H9 (cell line): ENCODE measurements at regions not wholly inside any gene's neighbourhood (a gene's known extent, or its start where the extent isn't known, plus 50 kb on each side); places are given as distances from the start of the nearest gene placed in this dataset.

ENCODE experiments used
- DNase-seq: peaks from one replicate; pipeline ENCODE4 v3.0.0-alpha.2; 2017
- H2AFZ ChIP-seq: one replicate; pipeline ENCODE4 v1.6.1; 2013; ENCODE audit warnings: mild to moderate bottlenecking, low read length, control low read depth, moderate library complexity
- H2AK5ac ChIP-seq: 2 replicates; pipeline ENCODE4 v1.6.1; 2013; ENCODE audit warnings: low read length, control low read depth, mixed read lengths; ENCODE audit not compliant: insufficient read length
- H2BK120ac ChIP-seq: one replicate; pipeline ENCODE4 v1.6.1; 2013; ENCODE audit warnings: low read depth, mild to moderate bottlenecking, low read length, control low read depth, inconsistent platforms; ENCODE audit not compliant: poor library complexity, severe bottlenecking
- H2BK12ac ChIP-seq: 2 replicates; pipeline ENCODE4 v1.6.1; 2013; ENCODE audit warnings: low read length, control low read depth, mixed read lengths, low read depth; ENCODE audit not compliant: insufficient read length
- H2BK15ac ChIP-seq: 2 replicates; pipeline ENCODE4 v1.6.1; 2013; ENCODE audit warnings: low read depth, low read length, control low read depth
- H2BK20ac ChIP-seq: one replicate; pipeline ENCODE4 v1.6.1; 2013; ENCODE audit warnings: low read depth, mild to moderate bottlenecking, low read length, control low read depth, inconsistent platforms; ENCODE audit not compliant: poor library complexity, severe bottlenecking
- H2BK5ac ChIP-seq: 2 replicates; pipeline ENCODE4 v1.6.1; 2013; ENCODE audit warnings: low read length, control low read depth, mixed read lengths; ENCODE audit not compliant: insufficient read length
- H3K14ac ChIP-seq: 2 replicates; pipeline ENCODE4 v1.6.1; 2013; ENCODE audit warnings: low read length, control low read depth; ENCODE audit not compliant: insufficient read depth
- H3K18ac ChIP-seq: 2 replicates; pipeline ENCODE4 v1.6.1; 2013; ENCODE audit warnings: low read depth, mild to moderate bottlenecking, mixed read lengths, low read length, control low read depth; ENCODE audit not compliant: insufficient read length
- H3K23ac ChIP-seq: 2 replicates; pipeline ENCODE4 v1.6.1; 2013; ENCODE audit warnings: low read length, control low read depth, mixed read lengths, low read depth; ENCODE audit not compliant: insufficient read length
- H3K23me2 ChIP-seq: 2 replicates; pipeline ENCODE4 v1.6.1; 2013; ENCODE audit warnings: low read depth, mild to moderate bottlenecking, mixed read lengths, low read length, control low read depth; ENCODE audit not compliant: insufficient read length, poor library complexity, severe bottlenecking
- H3K27ac ChIP-seq: 2 replicates; pipeline ENCODE4 v1.5.1; 2013; ENCODE audit warnings: low read length, control low read depth, mixed read lengths, low read depth; ENCODE audit not compliant: insufficient read length
- H3K27me3 ChIP-seq: 2 replicates; pipeline ENCODE4 v1.6.1; 2013; ENCODE audit warnings: low read length, control low read depth, inconsistent platforms; ENCODE audit not compliant: insufficient read depth
- H3K4ac ChIP-seq: 2 replicates; pipeline ENCODE4 v1.6.1; 2013; ENCODE audit warnings: low read depth, mild to moderate bottlenecking, control low read depth, inconsistent platforms, low read length, moderate library complexity
- H3K4me1 ChIP-seq: 2 replicates; pipeline ENCODE4 v1.6.1; 2013; ENCODE audit warnings: low read length, control low read depth, inconsistent platforms; ENCODE audit not compliant: insufficient read depth
- H3K4me2 ChIP-seq: 2 replicates; pipeline ENCODE4 v1.6.1; 2013; ENCODE audit warnings: low read length, control low read depth, mixed read lengths; ENCODE audit not compliant: insufficient read length, insufficient read depth
- H3K56ac ChIP-seq: 2 replicates; pipeline ENCODE4 v1.6.1; 2013; ENCODE audit warnings: low read depth, mild to moderate bottlenecking, mixed read lengths, low read length, control low read depth; ENCODE audit not compliant: insufficient read length
- H3K79me1 ChIP-seq: 2 replicates; pipeline ENCODE4 v1.6.1; 2013; ENCODE audit warnings: low read depth, mild to moderate bottlenecking, moderate library complexity, low read length, control low read depth, inconsistent platforms; ENCODE audit not compliant: insufficient read depth, poor library complexity, severe bottlenecking
- H3K79me2 ChIP-seq: 2 replicates; pipeline ENCODE4 v1.6.1; 2013; ENCODE audit warnings: low read length, control low read depth, inconsistent platforms; ENCODE audit not compliant: insufficient read depth
- H3K9ac ChIP-seq: 2 replicates; pipeline ENCODE4 v1.6.1; 2013; ENCODE audit warnings: low read length, control low read depth, mixed read lengths; ENCODE audit not compliant: insufficient read length; ENCODE audit errors: extremely low read depth
- H3K9me3 ChIP-seq: one replicate; pipeline ENCODE4 v1.6.1; 2013; ENCODE audit warnings: low read depth, low read length, inconsistent platforms; ENCODE audit not compliant: control insufficient read depth
- H3T11ph ChIP-seq: one replicate; pipeline ENCODE4 v1.6.1; 2013; ENCODE audit warnings: mild to moderate bottlenecking, low read length, control low read depth, inconsistent platforms
- H4K20me1 ChIP-seq: one replicate; pipeline ENCODE4 v1.6.1; 2013; ENCODE audit not compliant: control insufficient read depth, insufficient read length, insufficient read depth
- H4K5ac ChIP-seq: 2 replicates; pipeline ENCODE4 v1.6.1; 2013; ENCODE audit warnings: low read depth, mild to moderate bottlenecking, mixed read lengths, low read length, control low read depth; ENCODE audit not compliant: insufficient read length
- H4K8ac ChIP-seq: replicated peaks from 2 replicates; pipeline ENCODE4 v1.6.1; 2013; ENCODE audit warnings: low read length, control low read depth, mixed read lengths, low read depth; ENCODE audit not compliant: insufficient read length
- H4K91ac ChIP-seq: 2 replicates; pipeline ENCODE4 v1.6.1; 2013; ENCODE audit warnings: low read depth, mild to moderate bottlenecking, moderate library complexity, mixed read lengths, low read length, control low read depth; ENCODE audit not compliant: insufficient read length
- H3K27ac Mint-ChIP-seq, 3 experiments: 2 replicates in 2 of 3; 3 replicates in 1 of 3; pipeline ENCODE4 v1.8.0; 2020 to 2021; ENCODE audit warnings: mixed read lengths in 3 of 3, mild to moderate bottlenecking in 1 of 3, moderate library complexity in 1 of 3
- H3K27me3 Mint-ChIP-seq: 2 replicates; pipeline ENCODE4 v1.8.0; 2021; ENCODE audit warnings: low read depth, mild to moderate bottlenecking, moderate library complexity, mixed read lengths
- H3K36me3 Mint-ChIP-seq, 3 experiments: 2 replicates in 2 of 3; 3 replicates in 1 of 3; pipeline ENCODE4 v1.8.0; 2020 to 2021; ENCODE audit warnings: low read depth in 3 of 3, mixed read lengths in 3 of 3; ENCODE audit not compliant: insufficient read depth in 1 of 3
- H3K4me1 Mint-ChIP-seq, 2 experiments: 2 replicates each; pipeline ENCODE4 v1.8.0; 2020; ENCODE audit warnings: mixed read lengths in 2 of 2
- H3K4me3 Mint-ChIP-seq, 2 experiments: 2 replicates in 1 of 2; 3 replicates in 1 of 2; pipeline ENCODE4 v1.8.0; 2020 to 2021; ENCODE audit warnings: mild to moderate bottlenecking in 2 of 2, mixed read lengths in 2 of 2, moderate library complexity in 1 of 2
- H3K9me3 Mint-ChIP-seq, 2 experiments: 2 replicates in 1 of 2; 3 replicates in 1 of 2; pipeline ENCODE4 v1.8.0; 2020; ENCODE audit warnings: mild to moderate bottlenecking in 2 of 2, mixed read lengths in 2 of 2, moderate library complexity in 1 of 2
- CTCF ChIP-seq: fragments of 200-600 bp; sonication (generic); conservative IDR thresholded peaks from 3 replicates; pipeline ENCODE4 v1.8.0; 2021; ENCODE audit warnings: antibody characterized with exemption, mild to moderate bottlenecking
- WGBS: extraction: QIAGEN DNeasy Blood & Tissue Kit; methylation state at CpG from one replicate; pipeline ENCODE4 v1.1.7; 2013; ENCODE audit warnings: missing lambda C conversion rate, low lambda C conversion rate, mixed read lengths; ENCODE audit not compliant: insufficient read length; ENCODE audit errors: extremely low coverage; 5-methylcytosine and 5-hydroxymethylcytosine counted together

GRCh38 chr18:78816916-78817315 lies 162.7 kb upstream of the SALL3 start:
- H2BK12ac ChIP-seq, result no peak overlapping the region
- H4K20me1 ChIP-seq, result no peaks in the 10 kb centered on the region
- no peak overlapping the region for H2AK5ac ChIP-seq
- H2BK5ac ChIP-seq, result no peak overlapping the region
- no peak overlapping the region for H3K18ac ChIP-seq
- no peak overlapping the region for H2BK20ac ChIP-seq
- Mint-ChIP-seq H3K4me3 (no peak overlapping the region), H3K27me3 (peaks cover 35% of the 10 kb centered on the region), H3K36me3 (no peaks in the 10 kb centered on the region), H3K4me1 (peaks cover 26 to 35% of the 10 kb centered on the region in 2 experiments), H3K27ac (no peak overlapping the region), H3K9me3 (no peaks in the 10 kb centered on the region)
- no peak overlapping the region for H4K5ac ChIP-seq
- no peak overlapping the region for H3K4me2 ChIP-seq
- no peaks in the 10 kb centered on the region for H3K23me2 ChIP-seq
- no peaks in the 10 kb centered on the region; the same call in 1 of the 2 replicates for H3K4me1 ChIP-seq
- no peak overlapping the region for H2BK15ac ChIP-seq
- no peak overlapping the region for H3K23ac ChIP-seq
- WGBS, result no CpG with 5 or more reads among the region's 21 CpGs
- H3K9me3 ChIP-seq, result no peaks in the 10 kb centered on the region
- H3K56ac ChIP-seq, result no peak overlapping the region
- no peak overlapping the region for H3K27ac ChIP-seq
- no peak for DNase-seq
- H3K79me2 ChIP-seq, result no peaks in the 10 kb centered on the region
- H2AFZ ChIP-seq, result no peak overlapping the region
- H3K14ac ChIP-seq, result no peak overlapping the region
- H2BK120ac ChIP-seq, result no peak overlapping the region
- no peak for TF ChIP-seq CTCF
- no peak overlapping the region for H3K4ac ChIP-seq
- no peaks in the 10 kb centered on the region for H3K27me3 ChIP-seq
- no peak overlapping the region for H3T11ph ChIP-seq
- H4K8ac ChIP-seq, result no peak overlapping the region
- H3K9ac ChIP-seq, result no peak overlapping the region
- H4K91ac ChIP-seq, result no peak overlapping the region
- no peaks in the 10 kb centered on the region for H3K79me1 ChIP-seq
